CD4-positive, alpha-beta T cell (primary cell): ENCODE measurements at regions not wholly inside any gene's neighbourhood (a gene's known extent, or its start where the extent isn't known, plus 50 kb on each side); places are given as distances from the start of the nearest gene placed in this dataset.
"Not testable (repeated sequence)": the region's sequence is repeated elsewhere in the genome, so short reads cannot be mapped to it uniquely, and the experiment has no call there.

ENCODE experiments used
- ATAC-seq: fragments of 200-7000 bp; cut with Tn5 transposase; one replicate; pipeline ENCODE4 v1.10.0; 2022; ENCODE audit warnings: mild to moderate bottlenecking; ENCODE audit not compliant: poor library complexity
- CTCF ChIA-PET: fragments of 350-600 bp; sonication (Branson Sonifier 250); formaldehyde crosslinking; loops from one replicate; lab custom pipeline; 2021; ENCODE audit warnings: antibody characterized with exemption, inconsistent platforms; lab: Charles Lee
- POLR2A ChIA-PET: fragments of 350-600 bp; sonication (Branson Sonifier 250); formaldehyde crosslinking; loops from one replicate; lab custom pipeline; 2021; ENCODE audit warnings: antibody characterized with exemption, inconsistent platforms; lab: Charles Lee
- DNase-seq, 14 experiments: peaks; one replicate each; pipeline ENCODE4 v3.0.0-alpha.2; 2013 to 2020; ENCODE audit warnings: mixed read lengths in 2 of 14
- H3K27ac ChIP-seq, 2 donors: one replicate each; pipeline versions ENCODE4 v1.5.1 to v1.7.0; 2013; ENCODE audit warnings: low read length in 2 of 2, low read depth in 1 of 2, mild to moderate bottlenecking in 1 of 2
- H3K27me3 ChIP-seq, 2 experiments: 1 replicate in 1 of 2; 2 replicates in 1 of 2; pipeline versions ENCODE4 v1.6.1 to v1.7.0; 2013; ENCODE audit warnings: low read length in 2 of 2, control low read depth in 1 of 2, mild to moderate bottlenecking in 1 of 2, moderate library complexity in 1 of 2; ENCODE audit not compliant: insufficient read depth in 2 of 2, control insufficient read depth in 1 of 2
- H3K36me3 ChIP-seq: one replicate; pipeline ENCODE4 v1.6.1; 2013; ENCODE audit warnings: low read length, control low read depth; ENCODE audit not compliant: insufficient read depth
- H3K4me1 ChIP-seq: one replicate; pipeline ENCODE4 v1.6.1; 2013; ENCODE audit warnings: low read length, control low read depth; ENCODE audit not compliant: insufficient read depth
- H3K4me3 ChIP-seq: one replicate; pipeline ENCODE4 v1.5.1; 2013; ENCODE audit warnings: mild to moderate bottlenecking, low read length, moderate library complexity
- H3K9me3 ChIP-seq, 2 experiments: 1 replicate in 1 of 2; 2 replicates in 1 of 2; pipeline versions ENCODE4 v1.6.1 to v1.7.0; 2013; ENCODE audit warnings: low read length in 2 of 2, mild to moderate bottlenecking in 2 of 2, control low read depth in 1 of 2, moderate library complexity in 1 of 2; ENCODE audit not compliant: control insufficient read depth in 1 of 2, insufficient read depth in 1 of 2
- H3K27ac Mint-ChIP-seq: one replicate; pipeline ENCODE4 v1.8.0; 2020; ENCODE audit warnings: mixed read lengths
- H3K27me3 Mint-ChIP-seq: one replicate; pipeline ENCODE4 v1.8.0; 2021; ENCODE audit warnings: mixed read lengths
- H3K36me3 Mint-ChIP-seq: one replicate; pipeline ENCODE4 v1.8.0; 2021; ENCODE audit warnings: low read depth, mixed read lengths
- H3K4me1 Mint-ChIP-seq: one replicate; pipeline ENCODE4 v1.8.0; 2021; ENCODE audit warnings: low read depth, mixed read lengths
- H3K4me3 Mint-ChIP-seq: one replicate; pipeline ENCODE4 v1.8.0; 2020; ENCODE audit warnings: mild to moderate bottlenecking, mixed read lengths
- H3K9me3 Mint-ChIP-seq: one replicate; pipeline ENCODE4 v1.8.0; 2020; ENCODE audit warnings: mixed read lengths
- intact Hi-C, 2 experiments: fragments of 100-400 bp; cut with DNase I in 1 of 2; cut with micrococcal nuclease in 1 of 2; formaldehyde crosslinking; loops; one replicate each; pipeline versions ENCODE4 v1.15.1 to v1.9.0; 2023 to 2025; cut with DNase I, micrococcal nuclease
- TF ChIP-seq, protein P1 (sequence below): fragments of 200-600 bp; IDR thresholded peaks from one replicate; pipeline ENCODE4 v1.8.0; 2022; ENCODE audit warnings: antibody characterized with exemption, mild to moderate bottlenecking

DNA sequence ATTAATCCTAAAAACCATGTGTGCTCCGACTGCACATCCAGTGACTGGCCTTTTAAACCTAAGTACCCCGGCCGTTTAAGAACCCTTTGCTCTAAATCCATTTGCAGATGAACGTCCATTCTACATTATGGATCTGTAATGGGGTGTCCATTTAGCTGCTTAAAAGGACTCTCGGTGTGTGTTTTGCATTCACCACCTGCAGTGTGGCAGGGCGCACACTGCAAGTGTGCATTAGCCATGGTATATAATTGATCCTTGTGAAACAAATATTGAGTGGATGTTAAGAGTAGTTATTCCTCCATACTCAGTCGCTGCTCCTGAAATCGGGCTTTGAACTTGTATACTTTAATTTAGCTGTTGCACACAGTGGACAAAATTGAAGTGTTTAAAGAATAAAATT is 190.1 kb upstream of the WWC1 start:
- Histone ChIP-seq H3K4me1 (no peaks in the 10 kb centered on the region), H3K9me3 (no peaks in the 10 kb centered on the region), H3K36me3 (no peaks in the 10 kb centered on the region), H3K27ac (no peak overlapping the region), H3K4me3 (no peak overlapping the region), H3K27me3 (no peaks in the 10 kb centered on the region)
- H3K27me3 Mint-ChIP-seq = peaks cover 4% of the 10 kb centered on the region
- H3K4me1 Mint-ChIP-seq = no peaks in the 10 kb centered on the region
- H3K9me3 Mint-ChIP-seq = no peaks in the 10 kb centered on the region
- H3K36me3 Mint-ChIP-seq = no peaks in the 10 kb centered on the region
- ChIA-PET CTCF (no interaction called here), POLR2A (interaction anchor here (1.2 kb wide), 1 partner anchor 9 kb away, joined by 3 read pairs; no protein-coding TSS in a partner anchor)
- H3K27ac Mint-ChIP-seq = no peak overlapping the region
- DNase-seq (no peak), ATAC-seq (no peak)
- H3K4me3 Mint-ChIP-seq = no peak overlapping the region
- TF ChIP-seq, protein P1, sequence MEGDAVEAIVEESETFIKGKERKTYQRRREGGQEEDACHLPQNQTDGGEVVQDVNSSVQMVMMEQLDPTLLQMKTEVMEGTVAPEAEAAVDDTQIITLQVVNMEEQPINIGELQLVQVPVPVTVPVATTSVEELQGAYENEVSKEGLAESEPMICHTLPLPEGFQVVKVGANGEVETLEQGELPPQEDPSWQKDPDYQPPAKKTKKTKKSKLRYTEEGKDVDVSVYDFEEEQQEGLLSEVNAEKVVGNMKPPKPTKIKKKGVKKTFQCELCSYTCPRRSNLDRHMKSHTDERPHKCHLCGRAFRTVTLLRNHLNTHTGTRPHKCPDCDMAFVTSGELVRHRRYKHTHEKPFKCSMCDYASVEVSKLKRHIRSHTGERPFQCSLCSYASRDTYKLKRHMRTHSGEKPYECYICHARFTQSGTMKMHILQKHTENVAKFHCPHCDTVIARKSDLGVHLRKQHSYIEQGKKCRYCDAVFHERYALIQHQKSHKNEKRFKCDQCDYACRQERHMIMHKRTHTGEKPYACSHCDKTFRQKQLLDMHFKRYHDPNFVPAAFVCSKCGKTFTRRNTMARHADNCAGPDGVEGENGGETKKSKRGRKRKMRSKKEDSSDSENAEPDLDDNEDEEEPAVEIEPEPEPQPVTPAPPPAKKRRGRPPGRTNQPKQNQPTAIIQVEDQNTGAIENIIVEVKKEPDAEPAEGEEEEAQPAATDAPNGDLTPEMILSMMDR = no peak
- intact Hi-C loops = no loop called here

DNA sequence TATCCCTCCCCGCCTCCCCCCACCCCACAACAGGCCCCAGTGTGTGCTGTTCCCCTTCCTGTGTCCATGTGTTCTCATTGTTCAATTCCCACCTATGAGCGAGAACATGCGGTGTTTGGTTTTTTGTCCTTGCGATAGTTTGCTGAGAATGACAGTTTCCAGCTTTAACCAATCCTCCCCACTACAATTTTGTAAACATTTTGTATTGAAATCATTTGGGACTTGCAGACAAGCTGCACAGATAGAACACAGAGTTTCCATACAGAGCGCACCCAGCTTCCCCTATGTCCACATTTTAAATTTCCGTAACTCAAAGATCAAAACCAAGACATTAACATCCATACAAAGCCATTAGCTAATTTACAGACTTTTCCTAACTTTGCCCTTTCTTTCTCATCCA is 188.4 kb upstream of the WWC1 start:
- intact Hi-C loops, H3K27me3 Mint-ChIP-seq, H3K4me1 Mint-ChIP-seq: not testable (repeated sequence)

DNA sequence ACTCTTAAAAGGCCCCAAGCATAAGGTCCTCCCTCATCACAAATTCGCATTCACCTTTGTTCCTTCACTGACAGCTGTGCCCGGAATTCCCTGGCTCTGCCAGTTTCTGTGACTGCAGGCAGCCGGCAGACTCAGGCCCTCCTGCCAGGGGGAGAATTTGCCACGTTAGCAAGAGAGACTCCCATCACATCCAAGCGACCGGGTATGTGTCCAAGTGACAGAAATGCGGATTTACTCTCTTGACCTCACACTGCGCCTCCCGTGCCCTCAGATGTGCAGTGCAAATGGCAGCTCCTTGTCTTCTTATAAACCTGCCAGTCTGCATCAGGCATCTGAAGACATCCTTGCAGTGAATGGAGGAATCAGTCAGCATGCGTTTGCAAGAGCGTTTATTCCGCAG is 187.1 kb upstream of the WWC1 start:
- intact Hi-C loops = no loop called here
- Mint-ChIP-seq H3K4me3 (no peak overlapping the region), H3K9me3 (no peaks in the 10 kb centered on the region), H3K36me3 (no peaks in the 10 kb centered on the region), H3K4me1 (no peaks in the 10 kb centered on the region), H3K27ac (no peak overlapping the region), H3K27me3 (peaks cover 9% of the 10 kb centered on the region)
- Histone ChIP-seq H3K27ac (no peak overlapping the region), H3K9me3 (no peaks in the 10 kb centered on the region), H3K4me1 (no peaks in the 10 kb centered on the region), H3K36me3 (no peaks in the 10 kb centered on the region), H3K27me3 (no peaks in the 10 kb centered on the region), H3K4me3 (no peak overlapping the region)
- CTCF ChIA-PET = no interaction called here
- no peak for DNase-seq
- no peak for ATAC-seq
- TF ChIP-seq, protein P1 = no peak
- POLR2A ChIA-PET = no interaction called here

More for the DNA sequence above, 188.4 kb upstream of the WWC1 start:
- H3K9me3 ChIP-seq, H3K27me3 ChIP-seq, H3K4me3 ChIP-seq, H3K27ac Mint-ChIP-seq, ATAC-seq, H3K36me3 Mint-ChIP-seq, H3K4me3 Mint-ChIP-seq, POLR2A ChIA-PET, H3K36me3 ChIP-seq, H3K9me3 Mint-ChIP-seq, DNase-seq, H3K27ac ChIP-seq, CTCF ChIA-PET, H3K4me1 ChIP-seq: not testable (repeated sequence)

DNA sequence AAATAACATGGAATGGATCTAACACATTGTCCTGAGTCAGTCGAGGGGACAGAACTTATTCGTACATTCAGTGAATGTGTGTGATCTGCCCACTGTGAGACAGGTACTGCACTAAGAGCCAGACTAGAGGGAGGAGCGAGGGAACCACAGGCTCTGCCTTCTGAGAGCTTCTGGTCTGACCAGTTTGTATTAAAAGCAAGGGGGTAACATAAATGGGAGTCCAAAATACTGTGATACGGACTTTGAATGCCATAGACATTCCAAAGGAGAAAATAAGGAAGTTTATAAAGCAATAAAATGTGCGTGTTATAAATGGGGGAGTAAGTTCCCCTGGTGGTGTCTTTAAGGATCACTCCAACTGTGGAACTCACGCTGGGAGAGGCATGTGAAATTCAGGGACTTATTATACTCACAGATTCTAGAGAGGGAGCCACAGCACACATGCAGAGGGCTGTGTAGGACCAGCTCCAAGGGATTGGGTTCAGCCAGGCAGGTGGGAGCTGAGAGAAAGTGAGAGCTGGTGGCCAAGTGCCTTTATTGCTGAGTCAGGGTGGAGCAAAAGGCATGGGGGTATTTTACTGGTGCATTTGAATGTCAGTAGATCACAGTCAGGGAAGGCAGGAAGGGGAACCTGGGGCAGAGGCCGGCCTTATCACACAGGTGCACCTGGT is 186.5 kb upstream of the WWC1 start:
- Mint-ChIP-seq H3K27ac (no peak overlapping the region), H3K4me3 (no peak overlapping the region), H3K27me3 (peaks cover 9% of the 10 kb centered on the region), H3K9me3 (no peaks in the 10 kb centered on the region), H3K36me3 (no peaks in the 10 kb centered on the region), H3K4me1 (no peaks in the 10 kb centered on the region)
- no peaks in the 10 kb centered on the region for H3K27me3 ChIP-seq
- POLR2A ChIA-PET = no interaction called here
- H3K27ac ChIP-seq = no peak overlapping the region
- DNase-seq = no peak
- ATAC-seq = no peak
- no peaks in the 10 kb centered on the region for H3K9me3 ChIP-seq
- CTCF ChIA-PET = no interaction called here
- no peaks in the 10 kb centered on the region for H3K36me3 ChIP-seq
- no peak overlapping the region for H3K4me3 ChIP-seq
- H3K4me1 ChIP-seq = no peaks in the 10 kb centered on the region
- intact Hi-C loops = no loop called here
- TF ChIP-seq, protein P1 = no peak
